ENCODE measurements at regions not wholly inside any gene's neighbourhood (a gene's known extent, or its start where the extent isn't known, plus 50 kb on each side); places are given as distances from the start of the nearest gene placed in this dataset.
"Not testable (repeated sequence)": the region's sequence is repeated elsewhere in the genome, so short reads cannot be mapped to it uniquely, and the experiment has no call there.

DNA sequence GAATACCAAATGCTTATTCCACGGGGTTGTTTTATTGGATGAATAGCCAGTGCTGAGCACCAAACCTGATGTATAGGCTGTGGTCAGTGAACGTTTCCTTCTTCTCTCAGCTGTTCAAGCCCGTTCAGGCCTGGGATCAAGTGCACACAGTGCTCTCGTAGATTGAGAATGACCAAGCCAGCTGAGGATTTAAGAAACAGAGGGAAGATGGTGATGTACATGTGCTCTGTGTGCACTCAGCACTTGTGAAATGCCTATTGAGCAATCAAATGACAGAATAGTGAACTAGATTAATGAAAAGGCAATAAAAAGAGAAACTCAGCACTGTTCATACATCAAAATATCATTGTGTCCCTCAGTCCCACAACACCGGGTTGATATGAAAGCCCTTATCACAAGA is 302.5 kb downstream of the BMPER start:
- no peak for DNase-seq (ENCODE audit: low read depth in 2 of 2)

DNA sequence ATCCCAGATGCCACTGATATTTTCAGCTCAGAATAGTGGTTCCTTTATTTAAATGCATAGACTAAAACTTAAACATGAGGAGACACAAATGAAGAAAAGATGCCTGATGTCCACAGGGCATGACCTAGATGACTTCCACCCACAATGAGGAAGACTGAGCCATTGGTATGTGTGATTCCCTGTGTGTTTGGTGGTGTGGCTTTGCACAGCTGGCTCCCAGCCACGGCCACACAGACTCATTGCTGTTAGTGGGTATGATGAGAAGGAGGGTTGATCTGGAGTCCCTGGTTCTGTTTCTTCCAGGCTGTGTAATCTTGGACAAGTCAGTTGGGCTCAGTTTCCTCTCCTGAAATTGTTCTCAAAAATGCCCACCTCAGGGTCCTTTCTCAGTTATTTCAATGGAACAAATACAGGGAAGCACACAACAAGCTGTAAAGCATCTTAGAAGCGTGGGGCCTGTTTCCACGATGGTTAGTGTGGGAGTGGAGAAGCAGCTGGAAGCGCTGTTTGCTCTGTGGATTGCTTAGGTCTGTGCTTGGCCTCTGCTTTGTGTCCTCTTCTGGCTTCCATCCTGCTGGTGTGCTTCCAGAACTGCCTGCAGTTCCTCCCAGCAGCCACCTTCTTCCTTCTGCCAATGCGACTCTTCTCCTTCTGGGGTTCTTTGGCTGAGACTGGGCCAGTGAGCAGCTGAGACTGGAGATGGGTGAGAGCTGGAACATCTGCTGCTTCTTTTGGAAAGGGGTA is 303.7 kb downstream of the BMPER start:
- no peak for DNase-seq (ENCODE audit: low read depth in 2 of 2)

DNA sequence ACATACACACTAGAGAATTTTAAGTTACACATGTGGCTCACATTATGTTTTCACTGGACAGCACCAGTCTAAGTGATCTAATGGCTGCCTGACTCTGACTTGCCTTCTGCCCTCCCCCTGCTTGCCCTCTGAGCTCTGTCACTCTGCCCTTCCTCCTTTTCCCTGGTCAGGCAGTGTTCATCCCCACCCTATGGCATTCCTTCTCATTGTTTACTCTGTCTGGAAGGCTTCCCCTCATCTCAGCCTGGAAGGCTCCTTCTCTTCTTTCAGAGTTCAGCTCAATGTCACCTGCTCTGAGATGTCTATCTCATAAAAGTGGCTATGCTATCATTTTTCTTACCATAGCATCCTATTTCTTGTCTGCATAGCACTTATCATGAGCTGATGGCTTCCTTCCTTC is 305.7 kb downstream of the BMPER start:
- DNase-seq (ENCODE audit: low read depth in 2 of 2): no peak

DNA sequence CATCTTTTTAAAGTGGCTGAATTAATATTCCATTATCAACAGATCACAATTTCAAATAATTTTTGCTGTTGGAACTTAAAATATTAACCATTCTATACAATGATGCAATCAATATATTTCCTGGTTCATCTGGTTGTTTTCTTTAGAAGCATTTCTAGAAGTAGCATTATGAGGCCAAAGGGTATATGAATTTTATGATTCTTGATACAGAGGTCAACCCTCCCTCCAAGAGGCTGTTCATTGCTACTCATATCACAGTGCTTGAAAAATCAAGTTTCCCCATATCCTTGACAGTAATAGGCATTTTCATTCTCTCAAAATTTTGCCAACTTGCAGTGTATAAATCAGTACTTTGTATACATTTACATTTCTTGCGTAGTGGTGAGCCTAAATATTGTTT is 312.6 kb downstream of the BMPER start:
- DNase-seq (ENCODE audit: low read depth in 2 of 2): no peak

DNA sequence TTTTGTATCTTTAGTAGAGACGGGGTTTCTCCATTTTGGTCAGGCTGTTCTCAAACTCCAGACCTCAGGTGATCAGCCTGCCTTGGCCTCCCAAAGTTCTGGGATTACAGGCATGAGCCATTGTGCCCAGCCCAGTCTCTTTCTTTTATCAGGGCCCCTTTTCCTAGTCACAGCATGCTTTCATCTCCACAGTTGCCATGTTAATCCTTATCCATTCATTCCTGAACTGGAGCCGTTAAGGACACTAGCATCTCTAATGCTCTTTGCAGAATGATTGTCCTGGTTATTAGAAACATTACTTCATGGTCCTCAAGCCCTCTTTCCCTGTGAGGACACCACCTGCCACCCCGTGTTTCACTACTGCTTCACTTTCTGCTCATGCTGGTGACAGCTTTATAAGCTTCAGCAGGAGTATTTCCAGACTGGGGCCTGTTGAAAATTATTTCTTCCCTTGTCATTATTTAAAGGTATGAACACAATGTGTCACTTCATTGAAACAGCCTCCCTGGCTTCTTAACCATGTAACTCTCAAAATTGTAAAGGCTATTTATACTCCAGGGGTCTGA is 313.9 kb downstream of the BMPER start:
- DNase-seq (ENCODE audit: low read depth in 2 of 2): no peak

DNA sequence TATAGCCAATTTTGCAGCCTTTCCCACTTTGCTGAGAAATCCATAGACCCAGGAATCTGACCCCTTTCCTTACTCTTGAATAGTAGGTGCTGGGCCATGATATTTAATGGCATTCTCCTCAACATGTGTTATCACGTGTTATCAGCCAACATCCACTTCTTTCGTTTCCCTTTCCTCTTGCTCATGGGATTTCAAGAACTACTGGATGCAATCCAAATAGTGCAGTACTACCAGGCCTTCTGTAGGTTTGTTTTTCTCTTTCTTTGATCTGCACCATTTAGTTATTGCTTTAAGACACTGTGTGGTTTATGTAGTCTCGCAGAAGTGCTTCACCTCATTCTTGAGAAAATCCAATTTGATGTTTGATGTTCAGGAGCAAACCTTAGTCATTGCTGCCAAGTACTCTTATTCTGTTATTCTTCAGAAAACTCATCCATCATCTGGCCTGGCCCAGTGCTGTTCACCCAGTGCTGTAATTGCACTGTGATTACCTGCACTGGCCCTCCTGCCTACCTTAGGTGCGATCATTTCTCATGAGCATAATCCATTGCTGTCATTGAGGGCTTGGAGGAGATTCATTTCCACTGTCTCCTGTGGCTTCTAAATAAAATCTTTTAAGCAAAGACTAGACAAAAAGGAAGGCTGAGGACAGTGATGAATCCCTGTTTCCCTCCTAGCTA is 315.3 kb downstream of the BMPER start:
- DNase-seq (ENCODE audit: low read depth in 2 of 2): no peak

DNA sequence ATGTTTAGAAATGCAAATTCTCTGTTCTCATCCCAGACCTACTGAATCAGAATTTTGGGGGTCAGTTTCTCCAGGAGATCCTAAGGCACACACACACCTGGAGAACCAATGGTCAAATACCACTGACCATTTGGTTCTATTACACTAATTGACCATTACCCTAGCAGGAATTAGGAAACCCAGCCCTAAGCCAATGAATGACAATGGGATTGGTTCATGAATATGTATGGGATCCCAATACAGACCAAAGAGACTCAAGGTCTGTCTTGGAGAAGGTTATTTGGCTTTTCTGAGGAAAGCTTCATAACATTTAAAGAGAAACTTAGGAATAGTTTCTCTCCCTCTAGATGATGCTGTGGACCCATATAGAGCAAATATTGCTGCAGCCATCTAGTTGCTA is 317.0 kb downstream of the BMPER start:
- DNase-seq (ENCODE audit: low read depth in 2 of 2): no peak

DNA sequence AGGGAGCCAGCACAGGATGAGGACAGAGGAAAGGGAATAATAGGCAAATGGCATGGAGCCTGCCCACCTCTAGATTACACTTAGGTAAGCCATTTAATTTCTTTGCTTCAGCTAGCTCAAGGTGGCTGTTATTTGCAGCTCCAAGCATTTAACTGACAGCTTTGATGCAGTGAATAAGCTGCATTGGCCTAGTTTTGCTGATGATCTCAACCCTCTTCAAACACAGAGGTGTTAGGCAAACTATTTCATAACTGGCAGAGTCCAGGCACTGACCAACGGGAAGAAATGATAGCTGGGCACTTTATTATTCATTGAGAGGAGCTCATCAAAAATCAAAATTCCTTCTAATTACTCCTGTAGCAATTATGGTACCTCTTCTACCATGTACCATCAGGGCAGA is 317.4 kb downstream of the BMPER start:
- no peak for DNase-seq (ENCODE audit: low read depth in 2 of 2)

DNA sequence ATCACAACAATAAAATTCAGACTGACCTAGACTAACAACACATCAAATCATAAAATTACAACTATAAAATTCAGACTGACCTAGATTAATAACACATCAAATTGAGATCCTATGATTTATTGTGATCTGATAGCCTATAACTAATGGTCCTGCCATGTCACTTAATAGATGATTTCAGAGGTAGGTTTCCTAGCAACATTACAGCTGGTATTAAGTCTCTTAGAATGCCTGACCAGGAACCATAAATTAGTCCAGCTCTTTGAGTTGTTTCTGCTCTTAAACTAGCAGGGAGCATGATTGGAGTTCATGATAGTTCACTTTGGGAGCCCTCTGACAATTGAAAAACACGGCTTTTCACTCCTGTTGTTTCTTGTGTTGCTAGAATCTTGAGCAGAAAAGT is 318.9 kb downstream of the BMPER start:
- no peak for DNase-seq (ENCODE audit: low read depth in 2 of 2)

DNA sequence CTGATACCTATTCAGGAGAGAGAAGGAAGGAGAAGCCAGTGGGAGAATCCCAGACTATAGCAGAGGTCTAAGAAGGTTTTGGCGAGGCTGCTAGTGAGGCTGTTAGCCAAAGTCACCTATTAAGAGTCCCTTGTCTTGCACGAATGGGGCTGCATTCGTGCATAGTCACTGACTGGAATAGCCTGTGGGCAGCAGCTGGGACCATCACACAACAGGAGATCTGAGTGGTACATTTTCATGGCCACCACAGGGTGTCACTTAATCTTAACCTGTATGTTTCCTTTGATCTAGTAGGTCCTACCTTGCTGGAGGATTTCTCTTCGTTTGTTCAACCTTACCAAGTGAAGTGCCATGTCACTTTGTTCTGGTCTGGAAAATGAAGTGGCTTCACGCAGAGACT is 319.9 kb downstream of the BMPER start:
- no peak for DNase-seq (ENCODE audit: low read depth in 2 of 2)

DNA sequence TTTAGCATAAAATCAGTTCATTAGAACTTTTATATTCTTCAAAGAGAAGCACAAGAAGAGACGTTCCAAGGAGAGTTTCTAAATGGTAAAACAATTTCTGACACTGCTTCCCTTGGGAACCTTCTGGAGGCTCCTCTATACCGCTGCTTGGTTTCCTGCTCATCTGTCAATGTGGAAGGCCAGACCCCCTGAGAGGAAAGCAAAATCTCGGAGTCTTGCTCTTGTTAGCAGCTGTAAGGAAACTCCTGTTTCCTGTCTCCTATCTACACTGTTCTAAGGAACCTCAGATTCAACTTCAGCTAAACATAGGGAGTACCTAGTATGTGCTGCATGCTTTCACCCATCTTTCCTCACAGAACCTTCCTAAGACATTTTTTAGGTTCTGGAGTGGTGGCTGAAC is 322.2 kb downstream of the BMPER start:
- DNase-seq (ENCODE audit: low read depth in 2 of 2): no peak

DNA sequence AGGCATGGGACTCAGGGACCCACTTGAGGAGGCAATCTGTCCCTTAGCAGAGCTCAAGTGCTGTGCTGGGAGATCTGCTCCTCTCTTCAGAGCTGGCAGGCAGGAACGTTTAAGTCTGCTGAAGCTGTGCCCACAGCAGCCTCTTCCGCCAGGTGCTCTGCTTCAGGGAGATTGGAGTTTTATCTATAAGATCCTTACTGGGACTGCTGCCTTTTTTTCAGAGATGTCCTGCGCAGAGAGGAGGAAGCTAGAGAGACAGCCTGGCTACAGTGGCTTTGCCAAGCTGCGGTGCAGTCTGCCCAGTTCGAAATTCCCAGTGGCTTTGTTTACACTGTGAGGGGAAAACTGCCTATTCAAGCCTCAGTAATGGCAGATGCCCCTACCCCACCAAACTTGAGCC is 329.8 kb downstream of the BMPER start:
- not testable (repeated sequence) for DNase-seq (ENCODE audit: low read depth in 2 of 2)

DNA sequence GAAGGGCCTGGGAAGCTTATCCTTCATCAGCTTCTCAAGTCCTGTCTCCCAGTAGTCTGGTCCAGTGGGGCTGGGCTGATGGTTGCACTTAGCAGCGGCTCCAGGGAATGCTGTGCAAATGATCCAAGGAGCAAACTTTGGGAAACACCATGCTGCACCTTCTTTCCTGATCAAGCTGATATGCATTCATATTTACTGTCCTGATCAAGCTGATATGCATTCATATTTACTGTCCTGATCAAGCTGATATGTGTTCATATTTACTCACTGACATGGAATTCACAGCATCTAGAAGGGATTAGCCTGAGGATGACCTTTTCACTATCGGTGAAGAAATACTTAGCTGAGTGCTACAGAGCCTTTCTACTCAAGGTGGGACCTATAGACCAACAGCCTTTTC is 330.7 kb downstream of the BMPER start:
- no peak for DNase-seq (ENCODE audit: low read depth in 2 of 2)

DNA sequence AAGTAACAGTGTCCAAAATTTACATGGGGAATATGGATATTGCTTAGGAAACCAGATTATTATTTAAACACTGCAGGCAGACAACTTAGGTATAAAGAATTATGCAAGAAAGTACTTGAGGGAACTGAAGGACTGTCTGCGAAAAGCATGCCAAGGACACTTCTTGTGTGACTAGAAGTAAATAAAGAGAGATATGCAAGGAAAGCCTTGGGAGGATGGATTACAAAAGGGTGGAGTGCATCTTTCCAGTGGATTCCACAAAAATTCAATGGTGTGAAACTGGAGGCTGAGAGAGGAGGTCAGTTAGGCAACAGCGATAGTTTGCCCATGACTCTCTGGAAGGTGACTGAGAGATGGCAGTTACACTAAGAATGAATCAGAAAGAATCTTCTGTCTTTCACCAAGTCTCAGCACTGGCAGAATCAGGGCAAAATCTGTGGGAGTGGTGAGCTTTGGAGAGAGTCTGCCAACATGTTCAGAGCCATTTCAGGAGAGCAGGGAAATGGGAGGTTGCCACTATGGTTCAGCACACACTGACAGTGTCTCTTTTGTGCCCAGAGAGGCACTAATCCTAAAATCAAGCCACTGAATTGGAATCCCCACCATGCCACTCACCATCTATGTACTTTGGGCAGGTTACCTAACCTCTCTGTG is 331.6 kb downstream of the BMPER start:
- DNase-seq (ENCODE audit: low read depth in 2 of 2): no peak

DNA sequence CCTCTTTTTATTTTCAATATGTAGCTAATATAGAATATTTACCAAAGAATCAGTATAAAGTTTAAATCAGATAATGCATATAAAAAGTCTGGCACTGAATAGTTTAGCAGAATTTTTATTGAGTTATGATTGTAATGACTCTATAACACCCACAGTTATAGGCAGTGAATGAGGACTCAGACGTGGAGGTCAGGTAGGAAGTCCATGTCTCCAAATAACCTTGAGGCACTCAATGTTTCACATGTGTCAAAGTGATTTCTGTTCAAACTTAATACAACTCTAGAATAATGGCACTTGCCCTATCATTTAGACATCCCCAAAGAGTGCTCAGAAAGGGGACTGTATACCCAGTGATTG is 332.1 kb downstream of the BMPER start:
- DNase-seq (ENCODE audit: low read depth in 2 of 2): no peak

DNA sequence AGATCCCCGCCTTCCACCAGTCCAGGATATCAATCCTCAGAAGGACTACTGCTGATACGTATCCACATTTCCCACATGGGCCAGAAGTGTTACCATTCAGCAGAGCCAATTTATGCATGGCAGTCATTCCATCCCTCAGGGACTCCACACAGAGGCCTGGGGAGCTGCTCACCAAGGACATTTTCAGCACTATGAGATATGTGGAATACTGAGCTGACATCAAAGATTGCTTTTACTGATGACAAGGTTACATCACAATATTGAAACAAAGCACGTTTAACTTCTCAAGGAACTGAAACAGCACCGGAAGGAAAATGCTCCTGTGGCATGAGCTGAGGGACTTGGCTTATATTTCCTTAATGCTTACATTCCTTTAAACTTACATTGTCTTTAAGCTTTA is 335.1 kb downstream of the BMPER start:
- DNase-seq (ENCODE audit: low read depth in 2 of 2): no peak

DNA sequence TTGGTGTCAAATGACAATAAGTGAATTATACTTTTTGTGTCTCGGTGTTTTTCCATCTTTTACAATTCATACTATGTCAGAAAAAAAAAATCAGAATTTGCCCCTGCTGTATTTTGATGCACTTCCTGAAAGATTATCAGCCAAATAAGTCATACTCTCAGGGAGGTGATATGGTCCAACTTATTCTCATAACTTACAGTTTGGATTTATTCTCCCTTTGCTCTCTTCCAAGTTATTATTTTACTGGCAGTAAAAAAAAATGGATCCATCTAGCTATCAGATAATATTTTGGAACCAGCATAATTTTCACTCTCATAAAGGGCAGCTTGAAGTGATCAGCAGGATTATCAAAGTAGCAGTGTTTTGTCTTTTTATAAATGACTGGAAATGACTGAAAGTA is 337.1 kb downstream of the BMPER start:
- DNase-seq (ENCODE audit: low read depth in 2 of 2): no peak

DNA sequence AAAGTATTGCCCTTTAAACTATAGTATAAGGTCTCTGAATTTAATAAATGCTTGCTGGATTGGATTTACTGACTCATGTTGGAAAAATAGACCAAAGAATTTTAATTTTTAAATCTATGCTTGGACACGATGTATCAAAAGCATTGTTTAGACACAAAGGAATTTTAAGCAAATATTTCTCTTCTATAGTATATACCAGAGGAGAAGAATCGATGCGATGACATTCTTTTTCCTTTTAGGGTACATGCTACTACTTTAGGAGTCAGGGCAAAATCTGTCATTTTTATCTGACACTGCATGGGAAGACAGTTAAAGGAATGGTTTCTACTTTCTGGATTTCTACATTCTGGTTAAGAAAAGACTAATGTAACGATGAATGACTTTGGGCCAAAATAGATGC is 339.9 kb downstream of the BMPER start:
- no peak for DNase-seq (ENCODE audit: low read depth in 2 of 2)

DNA sequence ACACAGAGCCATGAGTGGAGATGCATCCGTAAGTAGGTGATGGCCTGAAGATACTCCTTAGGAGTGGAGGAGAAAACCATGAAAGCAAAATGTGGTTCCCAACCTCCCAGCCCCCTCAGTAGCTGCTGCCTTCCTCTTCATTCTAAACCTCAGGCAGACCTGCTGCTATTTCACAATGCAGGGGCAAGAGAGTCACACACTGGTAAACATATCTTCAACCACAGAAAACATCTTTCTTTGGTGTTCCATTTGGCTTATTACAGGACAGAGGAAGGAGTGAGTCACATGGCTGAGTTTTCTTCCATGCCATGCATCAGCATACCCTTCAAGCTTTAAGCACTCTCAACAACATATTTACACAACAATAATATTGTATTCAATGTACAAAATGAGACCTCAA is 342.1 kb downstream of the BMPER start:
- DNase-seq (ENCODE audit: low read depth in 2 of 2): peak in 1 of 2 experiments; percentile 7

DNA sequence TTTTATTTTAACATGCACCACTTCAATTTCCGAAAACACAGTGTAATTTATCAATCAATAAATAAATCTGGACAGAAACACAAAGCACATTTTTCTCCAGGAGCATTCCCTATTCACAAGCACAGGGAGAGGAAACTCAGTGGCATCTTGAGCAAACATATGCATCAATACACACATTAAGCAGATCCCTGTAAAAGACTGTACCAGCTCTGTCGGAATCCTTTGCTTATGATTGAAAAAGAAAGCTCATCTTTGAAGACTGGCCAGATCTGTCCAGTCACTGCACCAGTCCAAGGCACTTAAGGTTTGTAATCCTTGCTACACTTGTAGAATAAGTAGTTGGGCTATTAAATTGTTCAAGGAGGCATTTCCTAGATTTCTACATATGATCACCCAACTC is 343.9 kb downstream of the BMPER start:
- DNase-seq (ENCODE audit: low read depth in 2 of 2): no peak

DNA sequence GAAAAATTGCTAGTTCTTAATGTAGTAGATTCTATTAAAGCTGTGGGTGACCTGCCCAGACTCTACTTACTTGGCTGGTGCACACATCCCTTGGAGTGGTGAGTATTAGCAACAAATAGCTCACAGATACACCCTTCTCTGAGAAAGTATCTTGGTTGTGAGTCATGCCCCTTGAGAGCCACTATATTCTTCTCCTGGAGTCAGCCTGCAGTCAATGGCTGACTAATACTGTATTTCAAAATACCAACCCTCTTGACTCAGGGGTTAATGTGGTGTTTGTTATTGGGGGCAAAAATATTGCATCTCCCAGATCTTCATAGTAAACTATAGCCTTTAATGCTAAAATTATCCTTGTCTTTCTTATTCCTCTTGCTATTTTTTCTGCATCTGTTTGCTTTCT is 354.9 kb downstream of the BMPER start:
- DNase-seq (ENCODE audit: low read depth in 2 of 2): peak; percentile 88 to 90

DNA sequence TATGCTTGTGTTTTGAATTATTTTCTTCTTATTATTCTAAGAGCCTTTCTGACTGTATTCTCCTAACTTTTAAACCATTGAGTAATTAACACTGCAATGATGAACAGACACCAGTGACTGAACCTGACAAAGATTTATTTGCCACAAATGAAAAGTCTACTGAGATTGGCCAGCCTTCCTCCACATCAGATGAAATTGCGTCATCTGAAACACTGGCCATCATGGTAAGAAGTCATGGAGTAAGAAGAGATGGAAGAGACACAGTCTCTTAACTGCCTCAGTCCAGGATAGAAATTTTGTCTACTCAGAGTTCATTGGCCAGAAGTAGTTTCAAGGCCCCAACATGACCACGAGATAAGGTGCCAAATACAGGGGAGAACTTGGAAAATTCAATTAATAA is 357.8 kb downstream of the BMPER start:
- no peak for DNase-seq (ENCODE audit: low read depth in 2 of 2)

DNA sequence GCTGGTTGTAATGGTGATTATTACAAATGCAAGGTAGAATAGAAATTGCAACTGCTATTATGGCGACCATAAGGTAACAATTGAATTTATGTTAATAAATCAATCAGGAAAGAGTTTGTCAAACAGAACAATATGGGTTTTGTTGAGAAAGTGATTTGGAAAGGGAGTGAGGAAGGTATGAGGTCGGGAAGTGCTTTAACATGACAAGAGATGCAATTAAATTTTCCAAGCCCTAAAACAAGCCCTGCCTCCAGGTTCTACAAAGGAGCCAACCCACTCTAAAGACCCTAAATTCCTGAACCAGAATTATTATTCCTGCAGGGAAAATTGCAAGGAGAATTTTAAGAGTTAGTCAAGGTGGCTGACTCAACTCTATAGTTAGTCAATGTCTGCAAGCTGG is 363.7 kb downstream of the BMPER start:
- no peak for DNase-seq (ENCODE audit: low read depth in 2 of 2)
